Mammary epithelial cell (primary cell): ENCODE measurements at regions not wholly inside any gene's neighbourhood (a gene's known extent, or its start where the extent isn't known, plus 50 kb on each side); places are given as distances from the start of the nearest gene placed in this dataset.

ENCODE experiments used
- CTCF ChIP-seq, 2 donors: IDR thresholded peaks in 1 of 2; conservative IDR thresholded peaks in 1 of 2; 2 replicates each; pipeline ENCODE4 v1.5.1; 2011 to 2012; ENCODE audit warnings: inconsistent platforms in 2 of 2, low read length in 2 of 2, mild to moderate bottlenecking in 2 of 2, control low read depth in 1 of 2, low read depth in 1 of 2; ENCODE audit not compliant: insufficient read depth in 1 of 2; ENCODE audit errors: extremely low read depth in 1 of 2
- EZH2 ChIP-seq: IDR thresholded peaks from 2 replicates; pipeline ENCODE4 v1.6.1; 2012; ENCODE audit warnings: low read length, inconsistent platforms, borderline replicate concordance

- TF ChIP-seq CTCF (conservative IDR thresholded peaks at IDR 0.05 in 1 of 2, IDR thresholded peaks at IDR 0.05 in 1 of 2; ENCODE audit: extremely low read depth in 1 of 2, insufficient read depth in 1 of 2, low read depth in 1 of 2, low read length in 2 of 2) = no peak
- no peak for TF ChIP-seq EZH2
Observed at GRCh38 chr18:24993628-24994027, 358.3 kb downstream of the ZNF521 start.
